B cell (primary cell): ENCODE measurements at regions not wholly inside any gene's neighbourhood (a gene's known extent, or its start where the extent isn't known, plus 50 kb on each side); places are given as distances from the start of the nearest gene placed in this dataset.
"Not testable (repeated sequence)": the region's sequence is repeated elsewhere in the genome, so short reads cannot be mapped to it uniquely, and the experiment has no call there.

ENCODE experiments used
- ATAC-seq: fragments of 200-7000 bp; cut with Tn5 transposase; one replicate; pipeline ENCODE4 v1.10.0; 2021; ENCODE audit warnings: low read depth, mild to moderate bottlenecking, moderate number of reproducible peaks, moderate library complexity
- CTCF ChIA-PET: fragments of 350-600 bp; sonication (Branson Sonifier 250); formaldehyde crosslinking; loops from one replicate; lab custom pipeline; 2021; ENCODE audit warnings: antibody characterized with exemption, inconsistent platforms; lab: Charles Lee
- POLR2A ChIA-PET: fragments of 350-600 bp; sonication (Branson Sonifier 250); formaldehyde crosslinking; loops from one replicate; lab custom pipeline; 2021; ENCODE audit warnings: antibody characterized with exemption; lab: Charles Lee
- DNase-seq: peaks from one replicate; pipeline ENCODE4 v3.0.0; 2013
- H2AFZ ChIP-seq: 2 replicates; pipeline ENCODE4 v1.6.1; 2012; ENCODE audit warnings: mild to moderate bottlenecking, low read depth, low read length; ENCODE audit not compliant: insufficient read depth, poor library complexity, severe bottlenecking
- H3K27ac ChIP-seq, 2 donors: 1 replicate in 1 of 2; 2 replicates in 1 of 2; pipeline ENCODE4 v1.5.1; 2012 to 2013; ENCODE audit warnings: low read length in 2 of 2, mild to moderate bottlenecking in 2 of 2, moderate library complexity in 1 of 2
- H3K27me3 ChIP-seq, 4 experiments: fragments of 200-600 bp in 1 of 4; sonication (generic) in 1 of 4; replicated peaks in 1 of 4; 1 replicate in 2 of 4; 2 replicates in 2 of 4; pipeline versions ENCODE4 v1.6.1 to v1.7.0; 2013 to 2016; ENCODE audit warnings: low read length in 3 of 4, mild to moderate bottlenecking in 2 of 4, mixed read lengths in 1 of 4, moderate library complexity in 1 of 4; ENCODE audit not compliant: insufficient read depth in 4 of 4, control insufficient read depth in 3 of 4; ENCODE audit errors: control extremely low read depth in 1 of 4
- H3K36me3 ChIP-seq, 2 experiments: replicated peaks in 1 of 2; 1 replicate in 1 of 2; 2 replicates in 1 of 2; pipeline versions ENCODE4 v1.6.1 to v1.7.1; 2013; ENCODE audit warnings: low read length in 1 of 2; ENCODE audit not compliant: insufficient read depth in 2 of 2, control insufficient read depth in 1 of 2; ENCODE audit errors: control extremely low read depth in 1 of 2, extremely low read depth in 1 of 2
- H3K4me1 ChIP-seq, 2 donors: fragments of 200-600 bp in 1 of 2; sonication (generic) in 1 of 2; 1 replicate in 1 of 2; 2 replicates in 1 of 2; pipeline versions ENCODE4 v1.5.1 to v1.6.1; 2013 to 2017; ENCODE audit warnings: low read length in 2 of 2; ENCODE audit not compliant: control insufficient read depth in 2 of 2, insufficient read depth in 2 of 2
- H3K4me2 ChIP-seq: replicated peaks from 2 replicates; pipeline ENCODE3; 2012; ENCODE audit warnings: mild to moderate bottlenecking, low read depth, low read length; ENCODE audit not compliant: poor library complexity, severe bottlenecking
- H3K4me3 ChIP-seq, 5 experiments: fragments of 200-600 bp in 1 of 5; sonication (generic) in 1 of 5; 1 replicate in 3 of 5; 2 replicates in 2 of 5; pipeline versions ENCODE4 v1.5.1 to v1.7.0; 2011 to 2016; ENCODE audit warnings: low read length in 4 of 5, mild to moderate bottlenecking in 4 of 5, low read depth in 2 of 5, control low read depth in 1 of 5, moderate library complexity in 1 of 5; ENCODE audit not compliant: insufficient read depth in 1 of 5; ENCODE audit errors: control extremely low read depth in 1 of 5, extremely low read depth in 1 of 5
- H3K79me2 ChIP-seq: fragments of 200-600 bp; sonication (generic); one replicate; pipeline ENCODE4 v1.6.0; 2016; ENCODE audit warnings: low read length; ENCODE audit not compliant: control insufficient read depth, insufficient read depth
- H3K9ac ChIP-seq: fragments of 200-600 bp; sonication (generic); 2 replicates; pipeline ENCODE4 v1.6.1; 2017; ENCODE audit warnings: mild to moderate bottlenecking, low read length, moderate library complexity
- H3K9me3 ChIP-seq, 3 donors: one replicate each; pipeline versions ENCODE4 v1.6.1 to v1.7.1; 2013; ENCODE audit warnings: low read length in 2 of 3; ENCODE audit not compliant: control insufficient read depth in 2 of 3, insufficient read depth in 1 of 3; ENCODE audit errors: control extremely low read depth in 1 of 3
- H4K20me1 ChIP-seq: 2 replicates; pipeline ENCODE4 v1.6.0; 2012; ENCODE audit warnings: mild to moderate bottlenecking, low read length; ENCODE audit not compliant: insufficient read depth, control insufficient read depth, poor library complexity, severe bottlenecking
- H3K27ac Mint-ChIP-seq: one replicate; pipeline ENCODE4 v1.8.0; 2021; ENCODE audit warnings: mixed read lengths
- H3K27me3 Mint-ChIP-seq: one replicate; pipeline ENCODE4 v1.8.0; 2021; ENCODE audit warnings: mixed read lengths
- H3K4me1 Mint-ChIP-seq: one replicate; pipeline ENCODE4 v1.8.0; 2021; ENCODE audit warnings: mixed read lengths
- H3K4me3 Mint-ChIP-seq: one replicate; pipeline ENCODE4 v1.8.0; 2021; ENCODE audit warnings: mixed read lengths
- H3K9me3 Mint-ChIP-seq: one replicate; pipeline ENCODE4 v1.8.0; 2022; ENCODE audit warnings: mixed read lengths; ENCODE audit not compliant: insufficient read depth
- EZH2 ChIP-seq: IDR thresholded peaks from 2 replicates; pipeline ENCODE4 v1.6.1; 2012; ENCODE audit warnings: borderline replicate concordance, low read depth, mild to moderate bottlenecking, moderate library complexity, low read length; ENCODE audit not compliant: insufficient read depth, poor library complexity, severe bottlenecking
- WGBS: methylation state at CpG from one replicate; pipeline ENCODE4 v1.1.5; 2013; ENCODE audit warnings: missing lambda C conversion rate; ENCODE audit not compliant: insufficient coverage; 5-methylcytosine and 5-hydroxymethylcytosine counted together
- intact Hi-C: fragments of 100-400 bp; cut with micrococcal nuclease; formaldehyde crosslinking; loops from one replicate; pipeline ENCODE4 v1.10.0; 2022
- TF ChIP-seq, protein P1 (sequence below): fragments of 200-600 bp; IDR thresholded peaks from one replicate; pipeline ENCODE4 v1.8.0; 2022; ENCODE audit warnings: antibody characterized with exemption, mild to moderate bottlenecking

- Histone ChIP-seq H3K27ac (no peak overlapping the region), H3K9me3 (no peaks in the 10 kb centered on the region), H2AFZ (no peak overlapping the region), H3K79me2 (no peaks in the 10 kb centered on the region), H3K4me3 (no peak overlapping the region), H4K20me1 (no peaks in the 10 kb centered on the region), H3K4me1 (no peaks in the 10 kb centered on the region), H3K4me2 (no peak overlapping the region), H3K36me3 (no peaks in the 10 kb centered on the region), H3K9ac (no peak overlapping the region), H3K27me3 (no peaks in the 10 kb centered on the region)
- intact Hi-C loops = no loop called here
- Mint-ChIP-seq H3K4me1 (no peaks in the 10 kb centered on the region), H3K9me3 (peaks cover 4% of the 10 kb centered on the region), H3K27ac (no peak overlapping the region), H3K4me3 (no peak overlapping the region), H3K27me3 (no peaks in the 10 kb centered on the region)
- no CpG with 5 or more reads among the region's 1 CpG for WGBS
- CTCF ChIA-PET = interaction anchor here (0.8 kb wide), 1 partner anchor 13 kb away, joined by 3 read pairs; no protein-coding TSS in a partner anchor
- no peak for ATAC-seq
- POLR2A ChIA-PET = no interaction called here
- no peak for TF ChIP-seq EZH2
- TF ChIP-seq, protein P1, sequence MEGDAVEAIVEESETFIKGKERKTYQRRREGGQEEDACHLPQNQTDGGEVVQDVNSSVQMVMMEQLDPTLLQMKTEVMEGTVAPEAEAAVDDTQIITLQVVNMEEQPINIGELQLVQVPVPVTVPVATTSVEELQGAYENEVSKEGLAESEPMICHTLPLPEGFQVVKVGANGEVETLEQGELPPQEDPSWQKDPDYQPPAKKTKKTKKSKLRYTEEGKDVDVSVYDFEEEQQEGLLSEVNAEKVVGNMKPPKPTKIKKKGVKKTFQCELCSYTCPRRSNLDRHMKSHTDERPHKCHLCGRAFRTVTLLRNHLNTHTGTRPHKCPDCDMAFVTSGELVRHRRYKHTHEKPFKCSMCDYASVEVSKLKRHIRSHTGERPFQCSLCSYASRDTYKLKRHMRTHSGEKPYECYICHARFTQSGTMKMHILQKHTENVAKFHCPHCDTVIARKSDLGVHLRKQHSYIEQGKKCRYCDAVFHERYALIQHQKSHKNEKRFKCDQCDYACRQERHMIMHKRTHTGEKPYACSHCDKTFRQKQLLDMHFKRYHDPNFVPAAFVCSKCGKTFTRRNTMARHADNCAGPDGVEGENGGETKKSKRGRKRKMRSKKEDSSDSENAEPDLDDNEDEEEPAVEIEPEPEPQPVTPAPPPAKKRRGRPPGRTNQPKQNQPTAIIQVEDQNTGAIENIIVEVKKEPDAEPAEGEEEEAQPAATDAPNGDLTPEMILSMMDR = no peak
- no peak for DNase-seq
These were observed 76.5 kb upstream of the ZSWIM2 start for GRCh38 chr2:186925514-186925913.

GRCh38 chr2:186922316-186922715 is 73.3 kb upstream of the ZSWIM2 start:
- H3K4me1 Mint-ChIP-seq, H3K36me3 ChIP-seq, H3K9me3 Mint-ChIP-seq, CTCF ChIA-PET, intact Hi-C loops, H4K20me1 ChIP-seq, H3K27ac ChIP-seq, H3K9ac ChIP-seq, DNase-seq, H3K9me3 ChIP-seq, H3K4me2 ChIP-seq, POLR2A ChIA-PET, ATAC-seq, H3K27ac Mint-ChIP-seq, H3K4me3 ChIP-seq, H3K79me2 ChIP-seq, H3K27me3 ChIP-seq, H2AFZ ChIP-seq, H3K27me3 Mint-ChIP-seq, H3K4me3 Mint-ChIP-seq, H3K4me1 ChIP-seq: not testable (repeated sequence)
- WGBS = 90% methylated on average over 3 of the region's 3 CpGs
